Lung (tissue), 11 donors: ENCODE measurements at regions not wholly inside any gene's neighbourhood (a gene's known extent, or its start where the extent isn't known, plus 50 kb on each side); places are given as distances from the start of the nearest gene placed in this dataset.

Source experiments
- ATAC-seq: fragments of 200-7000 bp; cut with Tn5 transposase; one replicate; pipeline ENCODE4 v1.9.1; 2020; ENCODE audit warnings: moderate number of reproducible peaks; ENCODE audit not compliant: insufficient read depth, low FRiP score
- DNase-seq, 3 donors: peaks; one replicate each; pipeline ENCODE4 v3.0.0-alpha.2; 2013 to 2017
- H3K27ac ChIP-seq, 2 donors: one replicate each; pipeline ENCODE4 v1.5.1; 2013; ENCODE audit warnings: mild to moderate bottlenecking in 2 of 2, moderate library complexity in 2 of 2, control low read depth in 1 of 2, inconsistent platforms in 1 of 2, low read depth in 1 of 2, low read length in 1 of 2
- H3K27me3 ChIP-seq, 3 donors: one replicate each; pipeline ENCODE4 v1.5.1; 2013; ENCODE audit warnings: low read length in 2 of 3; ENCODE audit not compliant: control insufficient read depth in 3 of 3, insufficient read depth in 3 of 3
- H3K36me3 ChIP-seq, 4 donors: one replicate each; pipeline ENCODE4 v1.5.1; 2013; ENCODE audit warnings: low read length in 4 of 4, mild to moderate bottlenecking in 1 of 4, moderate library complexity in 1 of 4; ENCODE audit not compliant: control insufficient read depth in 4 of 4, insufficient read depth in 4 of 4
- H3K4me1 ChIP-seq, 5 donors: one replicate each; pipeline ENCODE4 v1.5.1; 2013; ENCODE audit warnings: low read length in 5 of 5, mild to moderate bottlenecking in 2 of 5, moderate library complexity in 1 of 5; ENCODE audit not compliant: control insufficient read depth in 5 of 5, insufficient read depth in 5 of 5
- H3K4me3 ChIP-seq: one replicate; pipeline ENCODE4 v1.5.1; 2013; ENCODE audit warnings: mild to moderate bottlenecking, control low read depth, moderate library complexity
- H3K9ac ChIP-seq, 2 donors: one replicate each; pipeline ENCODE4 v1.5.1; 2013; ENCODE audit warnings: low read length in 2 of 2, control low read depth in 1 of 2; ENCODE audit not compliant: insufficient read depth in 1 of 2
- H3K9me3 ChIP-seq, 4 donors: one replicate each; pipeline ENCODE4 v1.5.1; 2013; ENCODE audit warnings: low read length in 3 of 4, mild to moderate bottlenecking in 1 of 4, moderate library complexity in 1 of 4; ENCODE audit not compliant: control insufficient read depth in 4 of 4, insufficient read depth in 3 of 4
- CTCF ChIP-seq: IDR thresholded peaks from 2 replicates; pipeline ENCODE4 v1.5.1; 2012; ENCODE audit warnings: mild to moderate bottlenecking; ENCODE audit errors: control extremely low read depth, extremely low read depth
- WGBS, 2 donors: extraction: QIAGEN DNeasy Blood & Tissue Kit; methylation state at CpG; one replicate each; pipeline ENCODE4 v1.1.7; 2013; 5-methylcytosine and 5-hydroxymethylcytosine counted together
- donor health status: control.
- donor health status: control.
- donor health status: Bipolar disorder and iron deficiency.
- donor health status: healthy.
- donor health status: DM: yes; HTN: yes; CAD: no.

DNA sequence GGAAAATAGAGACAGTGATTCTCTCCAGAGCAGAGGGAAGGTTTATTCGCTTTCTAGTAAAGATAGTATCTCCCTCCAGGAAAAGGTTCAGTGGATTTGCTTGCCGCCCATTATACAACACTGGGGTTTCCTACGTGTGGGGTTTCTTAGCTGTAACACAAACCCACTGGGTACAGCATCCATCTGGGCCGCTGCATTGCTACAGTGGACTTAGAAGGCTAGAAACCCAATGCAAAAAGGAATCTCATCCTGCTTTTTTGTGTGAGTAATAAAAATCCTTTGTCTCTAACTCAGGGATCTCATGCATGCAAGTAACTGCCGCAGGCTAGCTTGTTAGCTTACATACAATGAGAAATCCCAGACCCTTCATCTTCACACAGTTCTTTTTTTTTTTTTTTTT lies 67.1 kb upstream of the BCL2L14 start:
- H3K9ac ChIP-seq = no peak overlapping the region
- no peak overlapping the region for H3K4me3 ChIP-seq
- peaks cover 0 to 2% (median 0%) of the 10 kb centered on the region in 5 donors for H3K4me1 ChIP-seq
- no peak overlapping the region for H3K27ac ChIP-seq
- no peak for DNase-seq
- no peak for TF ChIP-seq CTCF
- no peaks in the 10 kb centered on the region for H3K27me3 ChIP-seq
- H3K9me3 ChIP-seq = no peaks in the 10 kb centered on the region
- H3K36me3 ChIP-seq = no peaks in the 10 kb centered on the region
- 93 to 97% methylated on average over 5 of the region's 5 CpGs for WGBS, 2 donors
- ATAC-seq = no peak

- TF ChIP-seq CTCF = no peak
- Histone ChIP-seq H3K27ac (no peak overlapping the region), H3K36me3 (no peaks in the 10 kb centered on the region), H3K27me3 (no peaks in the 10 kb centered on the region), H3K9ac (no peak overlapping the region), H3K4me3 (no peak overlapping the region), H3K4me1 (peaks cover 0 to 2% (median 0%) of the 10 kb centered on the region in 5 donors), H3K9me3 (no peaks in the 10 kb centered on the region)
- WGBS, 2 donors = 87 to 94% methylated on average over 3 of the region's 3 CpGs
- DNase-seq (no peak), ATAC-seq (no peak)
Measured at GRCh38 chr12:12004524-12004923, 66.2 kb upstream of the BCL2L14 start.

- WGBS, 2 donors = 82 to 84% methylated on average over 7 of the region's 7 CpGs
- Histone ChIP-seq H3K27me3 (no peaks in the 10 kb centered on the region), H3K4me3 (no peak overlapping the region), H3K9ac (no peak overlapping the region), H3K27ac (no peak overlapping the region), H3K9me3 (no peaks in the 10 kb centered on the region), H3K36me3 (no peaks in the 10 kb centered on the region), H3K4me1 (peaks cover 0 to 9% (median 5%) of the 10 kb centered on the region in 5 donors)
- ATAC-seq = no peak
- no peak for DNase-seq
- no peak for TF ChIP-seq CTCF
Measured at GRCh38 chr12:12007001-12007712, 63.6 kb upstream of the BCL2L14 start.
